GM12891 (cell line): ENCODE measurements at regions not wholly inside any gene's neighbourhood (a gene's known extent, or its start where the extent isn't known, plus 50 kb on each side); places are given as distances from the start of the nearest gene placed in this dataset.
A peak's percentile ranks its signal among the peaks of the same experiment; 100 is the strongest.

Experiments used
- DNase-seq: peaks from one replicate; pipeline ENCODE4 v3.0.0; 2011; ENCODE audit warnings: low spot score; ENCODE audit not compliant: insufficient read length
- FAIRE-seq: peaks from 2 replicates; lab custom pipeline; 2011; peaks lifted over from hg19 to GRCh38; lab: Jason Lieb, UNC
- PAX5 ChIP-seq: IDR thresholded peaks from 2 replicates; pipeline ENCODE4 v1.6.1; 2011; ENCODE audit warnings: low read length, moderate library complexity, mild to moderate bottlenecking; ENCODE audit not compliant: insufficient read depth, severe bottlenecking
- POLR2A ChIP-seq: IDR thresholded peaks from 2 replicates; pipeline ENCODE4 v1.6.1; 2011; ENCODE audit warnings: low read depth, low read length, control low read depth
- POLR2AphosphoS5 ChIP-seq: IDR thresholded peaks from 2 replicates; pipeline ENCODE4 v1.6.1; 2011; ENCODE audit warnings: low read depth, low read length, control low read depth
- POU2F2 ChIP-seq: IDR thresholded peaks from 2 replicates; pipeline ENCODE4 v1.6.1; 2011; ENCODE audit warnings: low read depth, mild to moderate bottlenecking, control low read depth, low read length, moderate library complexity
- SPI1 ChIP-seq: IDR thresholded peaks from 2 replicates; pipeline ENCODE4 v1.6.1; 2011; ENCODE audit warnings: low read depth, low read length, control low read depth
- TAF1 ChIP-seq: IDR thresholded peaks from 2 replicates; pipeline ENCODE4 v1.6.1; 2011; ENCODE audit warnings: low read depth, low read length, control low read depth

DNA sequence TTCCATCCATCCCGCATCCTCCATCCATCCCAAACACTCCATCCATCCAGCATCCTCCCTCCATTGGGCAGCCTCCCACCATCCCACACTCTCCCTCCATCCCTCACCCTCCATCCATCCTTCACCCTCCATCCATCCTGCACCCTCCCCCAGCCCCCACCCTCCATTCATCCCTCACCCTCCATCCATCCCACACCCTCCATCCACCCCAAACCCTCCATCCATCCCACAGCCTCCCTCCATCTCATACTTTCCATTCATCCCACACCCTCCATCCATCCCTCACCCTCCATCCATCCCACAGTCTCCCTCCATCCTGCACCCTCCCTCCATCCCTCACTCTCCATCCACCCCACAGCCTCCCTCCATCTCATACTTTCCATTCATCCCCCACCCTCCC, 60.4 kb downstream of the FOXI2 start:
- DNase-seq (peak; percentile 10), FAIRE-seq (peak; percentile 81)
- TF ChIP-seq POLR2A (no peak), POU2F2 (no peak), PAX5 (no peak), TAF1 (no peak), SPI1 (no peak), POLR2AphosphoS5 (no peak)

DNA sequence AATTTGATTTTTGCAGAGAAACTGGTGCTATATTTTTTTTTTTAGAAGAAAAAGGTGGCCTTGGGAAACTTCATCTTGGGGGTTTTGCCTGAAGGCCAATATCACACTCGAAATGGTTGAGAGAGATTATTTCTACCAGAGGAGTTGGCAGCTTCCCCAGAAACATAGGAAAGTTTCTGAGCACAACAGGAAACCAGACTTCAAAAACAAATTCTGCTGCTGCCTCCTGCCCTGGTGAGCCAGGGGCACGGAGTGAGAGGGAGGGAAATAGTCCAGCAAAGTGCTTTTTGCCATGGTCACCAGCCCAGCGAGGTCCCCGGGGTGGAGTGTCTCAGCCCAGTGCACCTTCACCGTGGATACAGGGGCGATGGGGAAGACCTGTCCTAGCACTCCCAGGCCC, 61.1 kb downstream of the FOXI2 start:
- TF ChIP-seq SPI1 (no peak), POU2F2 (no peak), PAX5 (no peak), TAF1 (no peak), POLR2AphosphoS5 (no peak), POLR2A (no peak)
- FAIRE-seq (no peak), DNase-seq (no peak)

DNA sequence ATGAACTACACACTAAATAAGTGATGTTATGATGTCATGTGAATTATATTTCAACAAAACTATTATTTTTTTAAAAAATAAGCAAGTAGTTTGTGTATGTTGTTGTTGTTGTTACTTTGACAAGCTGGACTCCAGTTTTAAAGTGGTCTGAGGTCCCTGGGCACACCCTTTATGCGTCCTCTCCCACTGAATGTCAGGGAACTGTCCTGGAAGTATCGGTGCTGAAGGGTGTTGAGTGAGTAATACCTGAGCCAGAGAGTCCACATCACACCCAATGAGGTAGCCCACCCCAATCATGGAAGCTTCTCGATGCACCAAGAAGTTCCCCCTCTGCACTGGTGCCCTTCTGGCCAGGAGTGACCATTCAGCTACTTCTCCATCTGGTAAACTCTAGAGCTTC, 64.3 kb downstream of the FOXI2 start:
- FAIRE-seq (no peak), DNase-seq (no peak)
- TF ChIP-seq POLR2A: no peak
- TF ChIP-seq SPI1: no peak
- no peak for TF ChIP-seq POLR2AphosphoS5
- no peak for TF ChIP-seq TAF1
- no peak for TF ChIP-seq PAX5
- no peak for TF ChIP-seq POU2F2

DNA sequence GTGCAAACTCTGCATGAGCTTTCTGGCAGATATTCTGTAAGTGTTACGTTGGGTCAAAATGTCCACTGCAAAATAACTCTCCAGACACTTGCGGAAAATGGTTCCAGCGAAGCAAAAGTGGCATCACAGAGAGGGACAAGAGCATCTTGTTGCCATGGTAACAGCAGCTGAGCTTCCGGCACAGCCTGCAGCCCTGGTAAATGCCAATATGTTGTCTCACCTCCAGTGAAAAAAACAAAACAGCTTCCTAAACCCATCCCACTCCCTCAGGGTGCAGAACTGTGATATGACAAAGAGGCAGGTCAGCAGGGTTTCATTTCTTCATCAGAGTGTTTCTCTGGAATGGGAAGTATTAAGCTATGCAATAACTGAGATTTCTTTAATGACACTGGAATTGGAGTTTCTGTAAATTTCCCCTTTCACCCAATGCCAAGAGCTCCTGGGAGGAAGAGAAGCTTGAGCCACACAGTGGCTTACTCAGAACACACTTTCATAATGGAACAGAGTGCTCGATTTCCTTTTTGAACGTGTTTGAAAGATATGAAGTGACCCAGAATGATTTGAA, 65.6 kb downstream of the FOXI2 start:
- FAIRE-seq (no peak), DNase-seq (no peak)
- TF ChIP-seq PAX5: no peak
- TF ChIP-seq POU2F2: no peak
- no peak for TF ChIP-seq SPI1
- TF ChIP-seq POLR2AphosphoS5: no peak
- no peak for TF ChIP-seq POLR2A
- no peak for TF ChIP-seq TAF1

DNA sequence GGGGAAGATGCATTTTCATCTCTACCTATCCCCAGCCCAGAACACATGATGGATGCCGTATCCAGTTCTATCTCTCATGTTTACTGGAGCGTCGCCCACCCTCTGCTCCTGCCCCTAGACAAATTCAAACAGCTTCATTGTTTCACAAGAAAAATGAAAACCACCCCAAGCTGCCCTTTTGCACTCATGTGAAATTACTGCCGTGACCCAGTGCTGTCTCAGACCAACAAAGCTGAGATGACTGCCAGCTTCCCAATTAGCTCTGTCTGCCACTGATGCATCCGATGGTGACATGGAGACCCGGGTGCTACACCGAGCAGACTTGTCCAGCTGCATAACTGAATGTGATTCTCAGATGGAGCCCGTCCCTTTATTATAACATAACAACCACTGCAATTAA, 67.7 kb downstream of the FOXI2 start:
- TF ChIP-seq SPI1 (no peak), POLR2A (no peak), POLR2AphosphoS5 (no peak), POU2F2 (no peak), TAF1 (no peak), PAX5 (no peak)
- FAIRE-seq (no peak), DNase-seq (no peak)

DNA sequence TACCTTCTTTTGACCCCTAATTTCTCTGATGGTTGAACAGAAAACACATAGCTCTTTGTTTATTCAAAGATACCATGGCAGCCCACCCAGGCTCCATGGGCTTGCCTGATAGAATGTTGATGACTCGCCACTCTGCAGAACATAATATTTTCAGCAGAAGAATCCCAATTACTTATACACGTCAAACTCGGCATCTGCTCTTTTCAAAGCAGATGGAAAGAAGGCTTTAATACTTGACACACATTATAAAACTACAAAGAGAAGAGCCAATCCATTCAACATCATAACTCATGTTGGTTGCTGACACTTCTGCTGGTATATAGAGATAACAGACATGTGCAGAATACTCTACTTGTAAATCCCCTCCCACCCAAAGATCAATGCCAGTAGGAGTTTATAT, 69.0 kb downstream of the FOXI2 start:
- TF ChIP-seq POLR2A (no peak), POU2F2 (no peak), PAX5 (no peak), SPI1 (no peak), POLR2AphosphoS5 (no peak), TAF1 (no peak)
- no peak for DNase-seq
- FAIRE-seq: no peak

DNA sequence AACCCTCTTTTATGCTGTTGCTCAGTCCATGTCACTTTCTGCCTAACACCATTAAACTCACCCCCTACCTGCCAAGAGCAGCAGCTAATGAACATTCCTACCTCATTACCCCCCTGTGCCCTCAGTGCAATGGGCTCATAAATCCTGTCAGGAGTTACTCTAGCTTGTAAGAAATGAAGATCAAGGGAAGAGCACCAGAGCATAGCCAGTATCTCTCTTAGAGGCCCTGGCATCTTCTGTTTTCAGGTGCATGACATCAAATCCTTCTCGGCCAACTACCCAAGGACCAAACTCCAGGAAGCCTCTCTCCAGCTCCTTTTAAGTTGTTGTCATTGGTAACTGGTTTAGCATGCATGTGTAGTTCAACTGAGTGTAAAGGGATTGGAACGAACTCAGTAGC, 75.1 kb downstream of the FOXI2 start:
- TF ChIP-seq TAF1 (no peak), POLR2A (no peak), POU2F2 (no peak), POLR2AphosphoS5 (no peak), SPI1 (no peak), PAX5 (no peak)
- DNase-seq (no peak), FAIRE-seq (no peak)

- no peak for TF ChIP-seq TAF1
- TF ChIP-seq POU2F2: no peak
- TF ChIP-seq PAX5: no peak
- TF ChIP-seq SPI1: no peak
- TF ChIP-seq POLR2AphosphoS5: no peak
- no peak for TF ChIP-seq POLR2A
- no peak for DNase-seq
- FAIRE-seq: no peak
Observed at GRCh38 chr10:127813290-127813689, 76.3 kb downstream of the FOXI2 start.

DNA sequence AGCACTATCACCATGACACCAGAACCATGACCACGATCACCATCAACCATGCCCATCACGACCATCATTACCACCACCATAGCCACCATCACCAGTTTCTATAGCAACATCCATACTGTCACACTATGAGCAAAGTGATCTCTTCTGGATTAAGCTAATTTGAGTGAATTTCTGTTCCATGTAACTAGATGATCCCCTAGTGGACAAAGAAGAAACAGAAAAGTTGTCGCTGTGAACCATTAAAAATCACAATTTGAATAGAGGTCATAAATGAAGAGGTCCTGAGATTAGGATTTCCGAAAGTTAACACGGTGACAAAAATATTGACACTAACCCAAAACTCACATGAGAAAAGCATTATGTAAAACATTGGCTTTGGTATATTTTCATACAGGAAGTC, 77.6 kb downstream of the CLRN3 start:
- DNase-seq (no peak), FAIRE-seq (no peak)
- no peak for TF ChIP-seq PAX5
- no peak for TF ChIP-seq POLR2A
- no peak for TF ChIP-seq POU2F2
- TF ChIP-seq SPI1: no peak
- TF ChIP-seq TAF1: no peak
- no peak for TF ChIP-seq POLR2AphosphoS5

GRCh38 chr10:127824826-127825225, 67.9 kb downstream of the CLRN3 start:
- no peak for FAIRE-seq
- TF ChIP-seq TAF1: no peak
- TF ChIP-seq PAX5: no peak
- no peak for TF ChIP-seq POLR2A
- no peak for TF ChIP-seq SPI1
- no peak for TF ChIP-seq POU2F2
- no peak for TF ChIP-seq POLR2AphosphoS5
- no peak for DNase-seq

DNA sequence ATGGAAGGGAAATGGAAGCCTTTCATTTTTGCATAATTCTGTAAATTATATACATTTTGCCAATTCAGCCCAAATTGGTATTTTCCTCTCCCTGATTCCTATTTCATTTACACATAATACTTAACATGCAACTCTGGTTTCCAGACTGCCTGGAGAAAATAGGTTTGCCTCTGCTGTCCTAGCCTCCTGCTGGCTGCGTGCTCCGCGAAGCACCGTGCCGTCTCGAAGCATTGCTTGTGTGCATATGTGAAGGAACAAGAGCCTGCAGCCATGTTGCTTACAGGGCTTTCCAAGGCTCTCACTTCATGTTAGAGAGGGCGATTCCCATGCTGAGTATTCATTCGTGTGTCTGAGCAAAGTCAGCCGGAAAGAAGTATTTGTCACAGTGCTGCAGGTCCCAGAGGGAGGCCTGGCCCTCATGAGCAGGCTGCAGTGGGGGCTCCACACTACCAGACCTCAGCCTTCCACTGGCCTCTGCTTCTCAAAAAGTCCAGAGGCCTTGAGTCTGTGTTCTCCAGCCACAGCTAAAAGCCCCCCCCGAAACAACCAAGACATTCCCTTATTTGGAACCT, 66.5 kb downstream of the CLRN3 start:
- no peak for FAIRE-seq
- no peak for TF ChIP-seq POLR2A
- TF ChIP-seq TAF1: no peak
- TF ChIP-seq SPI1: no peak
- no peak for TF ChIP-seq POU2F2
- no peak for TF ChIP-seq POLR2AphosphoS5
- no peak for TF ChIP-seq PAX5
- no peak for DNase-seq
